ENCODE measurements at regions not wholly inside any gene's neighbourhood (a gene's known extent, or its start where the extent isn't known, plus 50 kb on each side); places are given as distances from the start of the nearest gene placed in this dataset.

GRCh38 chr1:55364216-55364615 is 149.1 kb upstream of the USP24 start:
- TF ChIP-seq EZH2 (IDR thresholded peaks at IDR 0.05; ENCODE audit: insufficient read depth, poor library complexity, severe bottlenecking) (no peak), EZH2phosphoT487 (IDR thresholded peaks at IDR 0.05; ENCODE audit: insufficient read depth, low read depth) (no peak)
